ENCODE measurements at regions not wholly inside any gene's neighbourhood (a gene's known extent, or its start where the extent isn't known, plus 50 kb on each side); places are given as distances from the start of the nearest gene placed in this dataset.

- no peak overlapping the region for H3K4me3 ChIP-seq (ENCODE audit: low read length)
- no peaks in the 10 kb centered on the region for H3F3A ChIP-seq (ENCODE audit: insufficient read depth, low read length, poor library complexity, severe bottlenecking)
- no peaks in the 10 kb centered on the region for H3K9me3 ChIP-seq (ENCODE audit: low read length)
- TF ChIP-seq REST (IDR thresholded peaks at IDR 0.05; ENCODE audit: borderline replicate concordance) (no peak), TAF1 (IDR thresholded peaks at IDR 0.05; ENCODE audit: low read depth) (no peak), EP300 (conservative IDR thresholded peaks at IDR 0.05; ENCODE audit: poor library complexity, severe bottlenecking) (peak; percentile 62), SMC3 (conservative IDR thresholded peaks at IDR 0.05; ENCODE audit: poor library complexity) (no peak), MXI1 (conservative IDR thresholded peaks at IDR 0.05; ENCODE audit: poor library complexity, severe bottlenecking) (no peak), CTCF (IDR thresholded peaks at IDR 0.05; ENCODE audit: poor library complexity, severe bottlenecking) (no peak), POLR2AphosphoS5 (IDR thresholded peaks at IDR 0.05) (peak; percentile 51), RAD21 (conservative IDR thresholded peaks at IDR 0.05) (no peak)
- peak overlapping the region; percentile 22 for H3K9ac ChIP-seq (ENCODE audit: low read length)
- H2AFZ ChIP-seq (ENCODE audit: low read depth, low read length) = no peak overlapping the region
- no peaks in the 10 kb centered on the region for H4K20me1 ChIP-seq (ENCODE audit: insufficient read depth)
- no peaks in the 10 kb centered on the region for H3K79me2 ChIP-seq (replicated peaks; ENCODE audit: insufficient read depth, low read length)
- H3K9me2 ChIP-seq (ENCODE audit: insufficient read depth, low read length) = no peaks in the 10 kb centered on the region
- H3K27me3 ChIP-seq (ENCODE audit: insufficient read depth, low read depth, low read length) = no peaks in the 10 kb centered on the region
- peak overlapping the region; percentile 46 for H3K27ac ChIP-seq (ENCODE audit: low read length)
- H3K36me3 ChIP-seq (ENCODE audit: insufficient read depth, low read length) = no peaks in the 10 kb centered on the region
- H3K4me2 ChIP-seq (ENCODE audit: low read length) = peak overlapping the region; percentile 5
Measured at GRCh38 chr17:69908626-69909368, 166.2 kb upstream of the KCNJ16 start.

- no peaks in the 10 kb centered on the region for H3K9me3 ChIP-seq (ENCODE audit: low read length)
- H3F3A ChIP-seq (ENCODE audit: insufficient read depth, low read length, poor library complexity, severe bottlenecking) = no peaks in the 10 kb centered on the region
- no peaks in the 10 kb centered on the region for H3K9me2 ChIP-seq (ENCODE audit: insufficient read depth, low read length)
- H3K4me3 ChIP-seq (ENCODE audit: low read length) = no peak overlapping the region
- peak overlapping the region; percentile 46 for H3K27ac ChIP-seq (ENCODE audit: low read length)
- no peaks in the 10 kb centered on the region for H3K36me3 ChIP-seq (ENCODE audit: insufficient read depth, low read length)
- no peak overlapping the region for H2AFZ ChIP-seq (ENCODE audit: low read depth, low read length)
- H4K20me1 ChIP-seq (ENCODE audit: insufficient read depth) = no peaks in the 10 kb centered on the region
- peak overlapping the region; percentile 5 for H3K4me2 ChIP-seq (ENCODE audit: low read length)
- no peaks in the 10 kb centered on the region for H3K79me2 ChIP-seq (replicated peaks; ENCODE audit: insufficient read depth, low read length)
- H3K9ac ChIP-seq (ENCODE audit: low read length) = peak overlapping the region; percentile 22
- no peak for TF ChIP-seq RAD21 (conservative IDR thresholded peaks at IDR 0.05)
- TF ChIP-seq MXI1 (conservative IDR thresholded peaks at IDR 0.05; ENCODE audit: poor library complexity, severe bottlenecking) = no peak
- no peak for TF ChIP-seq POLR2AphosphoS5 (IDR thresholded peaks at IDR 0.05)
- TF ChIP-seq CTCF (IDR thresholded peaks at IDR 0.05; ENCODE audit: poor library complexity, severe bottlenecking) = no peak
- TF ChIP-seq EZH2 (IDR thresholded peaks at IDR 0.05; ENCODE audit: borderline replicate concordance, insufficient read depth, low read length, poor library complexity, severe bottlenecking) = no peak
- TF ChIP-seq SMC3 (conservative IDR thresholded peaks at IDR 0.05; ENCODE audit: poor library complexity) = no peak
- no peak for TF ChIP-seq REST (IDR thresholded peaks at IDR 0.05; ENCODE audit: borderline replicate concordance)
- no peak for TF ChIP-seq TAF1 (IDR thresholded peaks at IDR 0.05; ENCODE audit: low read depth)
- H3K27me3 ChIP-seq (ENCODE audit: insufficient read depth, low read depth, low read length) = no peaks in the 10 kb centered on the region
Measured at GRCh38 chr17:69909389-69909788, 165.6 kb upstream of the KCNJ16 start.
